RWPE2 (cell line): ENCODE measurements at regions not wholly inside any gene's neighbourhood (a gene's known extent, or its start where the extent isn't known, plus 50 kb on each side); places are given as distances from the start of the nearest gene placed in this dataset.

Experiments
- ATAC-seq: fragments of 200-7000 bp; cut with Tn5 transposase; 3 replicates; pipeline ENCODE4 v1.9.1; 2021; ENCODE audit warnings: low read depth
- DNase-seq: peaks from one replicate; pipeline ENCODE4 v3.0.0-alpha.2; 2020; ENCODE audit warnings: low spot score
- H3K27ac ChIP-seq: fragments of 450-650 bp; 2 replicates; pipeline ENCODE4 v1.5.1; 2017; ENCODE audit warnings: mild to moderate bottlenecking; ENCODE audit not compliant: poor library complexity, severe bottlenecking
- H3K27me3 ChIP-seq: fragments of 250-450 bp; sonication (Bioruptor Pico); 2 replicates; pipeline ENCODE4 v1.5.1; 2021; ENCODE audit warnings: mild to moderate bottlenecking, moderate library complexity; ENCODE audit not compliant: insufficient read depth, poor library complexity, severe bottlenecking
- H3K36me3 ChIP-seq: fragments of 250-450 bp; sonication (Bioruptor Pico); 2 replicates; pipeline ENCODE4 v1.5.1; 2020; ENCODE audit warnings: low read depth, mild to moderate bottlenecking, moderate library complexity
- H3K4me1 ChIP-seq: fragments of 250-450 bp; sonication (Bioruptor Pico); 2 replicates; pipeline ENCODE4 v1.5.1; 2021; ENCODE audit warnings: mild to moderate bottlenecking, moderate library complexity; ENCODE audit not compliant: insufficient read depth, poor library complexity, severe bottlenecking
- H3K4me3 ChIP-seq: fragments of 250-450 bp; sonication (Bioruptor Pico); 2 replicates; pipeline ENCODE4 v1.5.1; 2021; ENCODE audit warnings: mild to moderate bottlenecking, moderate library complexity; ENCODE audit not compliant: severe bottlenecking
- H3K9me3 ChIP-seq: fragments of 250-450 bp; sonication (Bioruptor Pico); 2 replicates; pipeline ENCODE4 v1.5.1; 2021; ENCODE audit warnings: mild to moderate bottlenecking, moderate library complexity; ENCODE audit not compliant: severe bottlenecking
- CTCF ChIP-seq: fragments of 450-650 bp; IDR thresholded peaks from one replicate; pipeline ENCODE4 v1.5.1; 2017; ENCODE audit warnings: mild to moderate bottlenecking, moderate library complexity; ENCODE audit not compliant: poor library complexity, severe bottlenecking

GRCh38 chrX:87808576-87809243, 291.1 kb downstream of the KLHL4 start:
- no peak for ATAC-seq
- no peak for TF ChIP-seq CTCF

GRCh38 chrX:87813566-87813965, 296.0 kb downstream of the KLHL4 start:
- Histone ChIP-seq H3K27ac (no peak overlapping the region), H3K4me1 (no peaks in the 10 kb centered on the region), H3K9me3 (no peaks in the 10 kb centered on the region), H3K36me3 (no peaks in the 10 kb centered on the region), H3K4me3 (no peak overlapping the region), H3K27me3 (no peaks in the 10 kb centered on the region)
- DNase-seq (no peak), ATAC-seq (no peak)
- no peak for TF ChIP-seq CTCF

More at GRCh38 chrX:87808576-87809243, 291.1 kb downstream of the KLHL4 start:
- Histone ChIP-seq H3K9me3 (no peaks in the 10 kb centered on the region), H3K36me3 (no peaks in the 10 kb centered on the region), H3K27me3 (no peaks in the 10 kb centered on the region), H3K4me3 (no peak overlapping the region), H3K27ac (no peak overlapping the region), H3K4me1 (no peaks in the 10 kb centered on the region)
- DNase-seq, result no peak

GRCh38 chrX:87846956-87847355, 329.4 kb downstream of the KLHL4 start:
- Histone ChIP-seq H3K27me3 (no peaks in the 10 kb centered on the region), H3K4me1 (no peaks in the 10 kb centered on the region), H3K9me3 (no peaks in the 10 kb centered on the region), H3K4me3 (no peak overlapping the region), H3K27ac (no peak overlapping the region), H3K36me3 (no peaks in the 10 kb centered on the region)
- TF ChIP-seq CTCF, result no peak
- no peak for DNase-seq
- ATAC-seq, result no peak

- ATAC-seq (no peak), DNase-seq (no peak)
- Histone ChIP-seq H3K27ac (no peak overlapping the region), H3K9me3 (no peaks in the 10 kb centered on the region), H3K36me3 (no peaks in the 10 kb centered on the region), H3K27me3 (no peaks in the 10 kb centered on the region), H3K4me3 (no peak overlapping the region), H3K4me1 (no peaks in the 10 kb centered on the region)
- TF ChIP-seq CTCF, result no peak
Measured at GRCh38 chrX:87873347-87873941, 355.8 kb downstream of the KLHL4 start.

- Histone ChIP-seq H3K36me3 (no peaks in the 10 kb centered on the region), H3K4me3 (no peak overlapping the region), H3K9me3 (no peaks in the 10 kb centered on the region), H3K27ac (no peak overlapping the region), H3K4me1 (no peaks in the 10 kb centered on the region), H3K27me3 (no peaks in the 10 kb centered on the region)
- DNase-seq, result no peak
- no peak for ATAC-seq
- no peak for TF ChIP-seq CTCF
Measured at GRCh38 chrX:87874043-87874442, 356.4 kb downstream of the KLHL4 start.
